Putamen (tissue), 1 donor: ENCODE measurements at regions not wholly inside any gene's neighbourhood (a gene's known extent, or its start where the extent isn't known, plus 50 kb on each side); places are given as distances from the start of the nearest gene placed in this dataset.
"Not testable (repeated sequence)": the region's sequence is repeated elsewhere in the genome, so short reads cannot be mapped to it uniquely, and the experiment has no call there.

Experiments used
- DNase-seq: peaks from one replicate; pipeline ENCODE4 v3.0.0-alpha.2; 2016; ENCODE audit warnings: low spot score

DNA sequence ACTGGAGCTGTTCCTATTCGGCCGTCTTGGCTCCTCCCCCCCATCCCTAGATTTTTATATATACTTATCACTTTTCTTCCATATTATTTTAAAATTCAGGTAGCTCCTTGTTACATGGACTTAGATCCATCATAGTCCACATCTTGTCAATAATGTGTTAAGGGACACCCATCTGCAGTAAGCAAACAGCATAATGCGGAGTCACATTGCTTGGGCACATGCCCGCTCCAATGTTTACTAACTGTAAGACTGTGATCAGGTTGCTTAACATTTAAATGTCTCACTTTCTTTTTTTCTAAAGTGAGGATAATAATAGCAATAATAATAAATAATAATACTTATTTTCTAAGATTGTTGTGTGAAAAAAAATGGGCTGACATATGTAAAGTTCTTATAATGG, 303.2 kb upstream of the SOX14 start:
- no peak for DNase-seq

DNA sequence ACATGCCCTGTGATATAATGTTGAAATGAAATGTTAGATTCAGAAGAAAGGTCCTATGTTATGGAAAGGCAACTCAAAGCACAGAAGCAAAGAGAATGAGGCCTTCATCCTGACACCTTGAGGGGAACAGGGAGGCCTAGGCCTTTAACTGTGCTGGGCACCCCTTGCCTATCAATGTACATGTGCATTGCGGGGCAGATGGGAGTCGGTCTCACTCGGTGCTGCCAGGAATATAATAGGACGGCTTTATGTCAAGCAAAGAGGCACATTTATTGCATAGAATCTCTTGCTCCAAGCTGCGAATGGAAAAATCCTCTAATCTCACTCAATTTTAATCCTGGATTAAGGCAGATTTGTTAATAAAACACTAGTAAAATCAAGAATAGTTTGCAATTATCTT, 301.0 kb upstream of the SOX14 start:
- no peak for DNase-seq

DNA sequence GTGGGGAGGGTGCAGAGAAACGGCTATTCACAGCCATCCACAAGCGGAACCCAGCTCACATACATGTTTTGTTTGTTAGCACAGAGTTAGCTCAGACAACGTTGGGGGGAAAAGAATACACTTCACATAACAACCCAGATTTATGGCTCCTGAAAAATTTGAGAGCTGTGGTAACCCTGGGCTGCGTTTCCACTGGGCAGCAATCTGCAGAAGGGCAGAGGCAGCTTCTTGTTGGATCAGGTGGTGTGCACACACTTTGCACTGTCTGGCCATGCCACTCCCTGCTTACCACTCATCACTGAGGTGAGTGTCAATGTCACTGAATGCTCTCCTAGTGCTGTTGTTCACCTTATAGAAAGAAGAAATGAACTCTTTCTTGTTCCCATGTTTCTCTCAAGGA, 299.8 kb upstream of the SOX14 start:
- DNase-seq, result no peak

- no peak for DNase-seq
Observed at GRCh38 chr3:137468446-137468845, 295.7 kb upstream of the SOX14 start.

DNA sequence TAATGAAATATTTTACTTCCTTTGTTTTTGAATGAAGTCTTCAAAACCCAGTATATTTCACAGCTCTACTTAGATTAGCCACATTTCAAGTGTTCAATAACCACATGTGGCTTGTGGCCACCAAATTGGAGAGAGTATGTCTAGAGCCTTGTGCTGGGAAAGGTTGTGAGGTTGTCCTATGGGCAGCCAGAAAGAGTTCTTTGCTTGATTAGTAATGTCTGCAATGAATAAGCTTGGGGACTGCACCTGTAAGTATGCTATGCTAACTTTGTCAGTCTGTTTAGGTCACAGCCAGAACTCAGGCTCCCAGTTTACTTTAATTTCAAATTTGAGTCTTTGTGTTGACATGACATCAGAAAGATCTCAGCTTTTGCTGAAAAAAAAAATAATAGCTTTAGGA, 294.9 kb upstream of the SOX14 start:
- DNase-seq, result no peak

- DNase-seq, result no peak
Observed at GRCh38 chr3:137471130-137471529, 293.0 kb upstream of the SOX14 start.

DNA sequence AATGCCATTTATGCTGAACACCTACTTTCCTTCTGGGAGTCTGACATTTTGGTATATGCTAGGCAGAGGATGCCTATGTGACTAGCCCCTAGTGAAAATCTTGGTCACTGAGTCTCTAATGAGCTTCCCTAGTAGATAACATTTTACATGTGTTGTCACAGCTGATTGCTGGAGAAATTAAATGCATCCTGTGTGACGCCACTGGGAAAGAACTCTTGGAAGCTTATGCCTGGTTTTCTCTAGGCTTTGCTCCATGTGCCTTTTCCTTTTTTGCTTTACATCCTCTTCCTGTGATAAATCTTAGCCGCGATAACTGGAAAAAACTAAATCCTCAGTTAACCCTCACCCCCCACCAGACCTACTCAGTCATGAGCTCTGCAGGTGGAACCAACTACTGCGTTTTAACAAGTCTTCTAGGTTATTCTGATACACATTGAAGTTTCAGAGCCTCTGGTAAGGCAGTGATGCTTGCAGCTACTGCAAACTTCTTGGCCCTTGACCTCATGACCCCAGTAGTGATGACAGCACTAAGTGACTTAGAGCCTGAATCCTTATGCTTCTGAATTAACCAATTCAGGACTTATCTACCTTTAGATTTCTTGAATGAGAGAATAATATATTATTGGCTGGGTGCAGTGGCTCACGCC, 292.4 kb upstream of the SOX14 start:
- DNase-seq, result no peak

GRCh38 chr3:137477614-137478013, 286.5 kb upstream of the SOX14 start:
- no peak for DNase-seq

GRCh38 chr3:137509354-137510045, 254.6 kb upstream of the SOX14 start:
- no peak for DNase-seq

DNA sequence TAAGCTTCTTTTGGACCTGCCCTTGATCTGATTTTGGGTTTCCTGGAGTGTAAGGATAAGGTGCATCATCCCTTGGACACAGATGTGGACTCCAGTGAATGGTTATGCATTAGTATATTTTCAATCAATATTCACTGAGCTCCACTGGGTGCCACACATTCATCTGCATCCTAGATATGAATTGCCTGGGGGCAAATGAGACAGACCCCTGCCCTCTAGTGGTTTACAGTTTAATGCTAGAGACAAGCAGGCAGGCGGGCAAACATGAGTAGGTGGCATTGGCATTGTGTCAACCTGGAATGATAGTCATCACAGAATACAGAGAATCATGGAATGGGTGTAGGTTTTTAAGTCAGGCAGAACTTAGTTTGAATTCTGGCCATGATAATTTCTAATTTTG, 252.5 kb upstream of the SOX14 start:
- no peak for DNase-seq

DNA sequence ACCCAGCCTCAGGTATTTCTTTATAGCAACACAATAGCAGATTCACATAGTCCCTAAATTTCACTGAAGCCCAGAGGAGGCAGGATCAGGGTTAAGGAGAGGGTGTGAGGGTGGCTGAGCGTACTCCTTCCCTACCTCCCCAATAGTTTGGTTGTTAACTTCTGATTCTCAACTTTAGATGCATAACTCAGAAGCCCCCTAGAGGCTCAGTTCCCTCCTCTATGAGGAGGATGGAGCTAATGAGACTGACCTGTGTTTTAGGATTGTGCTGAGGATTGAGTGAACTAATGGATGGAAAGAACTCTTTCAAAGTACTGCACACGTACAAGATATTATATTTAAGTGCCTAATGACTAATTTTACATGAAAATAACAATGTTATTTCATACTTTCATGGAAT, 249.3 kb upstream of the SOX14 start:
- no peak for DNase-seq

GRCh38 chr3:137519602-137520001, 244.5 kb upstream of the SOX14 start:
- DNase-seq, result no peak

DNA sequence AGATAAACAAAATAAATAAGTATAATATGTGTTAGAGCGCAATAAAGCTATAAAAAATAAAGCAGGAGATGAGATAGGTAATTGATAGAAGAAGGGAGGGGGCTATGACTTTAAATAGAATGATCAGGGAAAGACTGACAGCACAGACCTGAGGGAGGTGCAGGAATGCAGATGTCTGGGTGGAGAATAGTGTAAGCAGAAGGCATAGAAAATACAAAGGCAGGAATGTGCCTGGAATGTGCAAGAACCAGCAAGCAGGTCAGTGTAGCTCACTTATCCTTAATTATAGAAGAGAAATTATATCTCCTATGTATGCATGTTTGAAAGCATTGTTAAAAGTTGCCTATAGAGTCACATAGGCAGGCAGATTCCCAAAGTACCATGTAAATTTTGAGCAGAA, 239.4 kb upstream of the SOX14 start:
- DNase-seq, result no peak

GRCh38 chr3:137525471-137525870, 238.6 kb upstream of the SOX14 start:
- DNase-seq, result no peak

GRCh38 chr3:137542049-137542448, 222.1 kb upstream of the SOX14 start:
- DNase-seq, result no peak

DNA sequence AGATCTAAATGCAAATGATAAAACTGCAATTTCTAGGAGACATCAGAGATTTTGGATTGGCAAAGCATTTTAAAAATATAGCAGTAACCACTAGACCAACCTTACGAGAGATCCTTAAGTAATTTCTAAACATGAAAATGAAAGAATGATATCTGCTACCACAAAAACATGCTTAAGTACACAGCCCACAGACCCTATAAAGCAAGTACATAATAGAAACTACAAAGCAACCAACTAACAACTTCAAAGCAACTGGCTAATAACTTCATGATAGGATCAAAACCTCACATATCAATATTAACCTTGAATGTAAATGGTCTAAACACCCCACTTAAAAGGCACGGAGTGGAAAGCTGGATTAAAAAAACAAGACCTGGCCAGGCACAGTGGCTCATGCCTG, 209.9 kb upstream of the SOX14 start:
- no peak for DNase-seq

- no peak for DNase-seq
Observed at GRCh38 chr3:137568880-137569279, 195.2 kb upstream of the SOX14 start.

GRCh38 chr3:137572931-137573330, 191.2 kb upstream of the SOX14 start:
- DNase-seq, result no peak

- DNase-seq, result no peak
Observed at GRCh38 chr3:137582484-137582883, 181.6 kb upstream of the SOX14 start.

GRCh38 chr3:137583256-137583655, 180.9 kb upstream of the SOX14 start:
- no peak for DNase-seq

- no peak for DNase-seq
Observed at GRCh38 chr3:137588871-137589270, 175.2 kb upstream of the SOX14 start.

DNA sequence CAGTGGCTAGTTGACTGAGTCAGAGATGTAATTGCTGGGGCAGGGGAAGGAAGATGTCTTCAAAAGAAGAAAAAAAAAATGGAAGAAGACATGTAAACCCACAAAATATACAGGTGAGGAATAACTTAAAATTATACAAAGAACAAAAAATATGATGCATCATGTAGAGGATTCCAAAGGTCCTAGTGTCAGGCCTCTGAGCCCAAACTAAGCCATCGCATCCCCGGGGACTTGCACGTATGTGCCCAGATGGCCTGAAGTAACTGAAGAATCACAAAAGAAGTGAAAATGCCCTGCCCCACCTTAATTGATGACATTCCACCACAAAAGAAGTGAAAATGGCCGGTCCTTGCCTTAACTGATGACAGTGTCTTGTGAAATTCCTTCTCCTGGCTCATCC, 168.7 kb upstream of the SOX14 start:
- DNase-seq, result not testable (repeated sequence)

DNA sequence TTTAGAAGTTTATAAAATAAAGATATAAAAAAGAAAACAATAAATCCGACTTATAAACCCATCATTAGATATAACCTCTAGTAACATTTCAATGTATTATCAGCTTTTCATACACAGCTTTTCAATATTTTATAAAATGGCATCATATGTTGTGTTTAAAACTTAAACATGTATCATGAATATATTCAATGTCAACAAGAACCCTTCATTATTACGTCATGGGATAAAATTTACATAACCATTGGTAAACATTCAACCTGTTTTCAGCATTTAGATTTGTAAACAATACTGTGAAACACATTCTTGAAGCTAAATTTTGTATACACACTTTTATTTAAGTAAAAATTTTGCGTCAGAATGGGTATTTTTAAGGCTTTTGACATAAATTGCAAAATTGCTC, 153.4 kb upstream of the SOX14 start:
- DNase-seq, result no peak

- no peak for DNase-seq
Observed at GRCh38 chr3:137612291-137612690, 151.8 kb upstream of the SOX14 start.
